AG04450 (cell line): ENCODE measurements at regions not wholly inside any gene's neighbourhood (a gene's known extent, or its start where the extent isn't known, plus 50 kb on each side); places are given as distances from the start of the nearest gene placed in this dataset.

ENCODE experiments used
- CTCF ChIA-PET: fragments of 300-600, 350-600 bp; formaldehyde crosslinking; extraction: SDS; loops from one replicate; lab custom pipeline; 2022; ENCODE audit warnings: antibody characterized with exemption, inconsistent platforms; lab: Charles Lee
- POLR2A ChIA-PET: fragments of 350-600 bp; formaldehyde crosslinking; extraction: SDS; loops from one replicate; lab custom pipeline; 2021; ENCODE audit warnings: antibody characterized with exemption, inconsistent platforms; lab: Yijun Ruan, JAX
- DNase-seq: peaks from one replicate; pipeline ENCODE4 v3.0.0-alpha.2; 2011; ENCODE audit warnings: low read depth, low spot score
- H3K27ac ChIP-seq: one replicate; pipeline ENCODE4 v1.5.1; 2012; ENCODE audit warnings: low read depth, low read length, control low read depth
- H3K27me3 ChIP-seq: one replicate; pipeline ENCODE4 v1.6.0; 2012; ENCODE audit warnings: low read length; ENCODE audit not compliant: control insufficient read depth, insufficient read depth
- H3K4me3 ChIP-seq: 2 replicates; pipeline ENCODE4 v1.5.1; 2011; ENCODE audit warnings: mild to moderate bottlenecking, low read depth, low read length, control low read depth
- H3K9me3 ChIP-seq: 2 replicates; pipeline ENCODE4 v1.5.1; 2012; ENCODE audit warnings: low read length; ENCODE audit not compliant: control insufficient read depth, insufficient read depth
- TF ChIP-seq, protein P1 (sequence below): IDR thresholded peaks from 2 replicates; pipeline ENCODE4 v1.5.1; 2011; ENCODE audit warnings: low read depth, low read length, control low read depth, inconsistent platforms

DNA sequence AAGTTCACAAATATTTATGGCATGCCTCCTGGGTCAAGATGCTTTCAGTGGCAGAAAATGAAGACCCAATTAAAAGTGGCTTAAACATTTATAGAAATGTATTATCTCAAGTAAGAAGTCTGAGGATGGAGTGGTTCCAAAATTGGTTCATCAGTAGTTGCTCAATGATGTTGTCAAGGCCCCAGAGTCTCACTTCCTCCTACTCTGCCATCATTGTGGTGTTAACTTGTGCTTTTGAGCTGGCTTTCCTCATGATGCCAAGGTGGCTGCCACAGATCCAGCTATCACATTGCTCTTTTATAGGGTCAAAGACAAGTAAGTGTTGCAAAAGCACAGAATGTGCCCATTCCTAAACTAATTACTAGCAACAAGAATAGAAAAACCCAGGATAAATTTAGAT lies 404.6 kb upstream of the NRP1 start:
- CTCF ChIA-PET: no interaction called here
- Histone ChIP-seq H3K27me3 (no peaks in the 10 kb centered on the region), H3K4me3 (no peak overlapping the region), H3K9me3 (no peaks in the 10 kb centered on the region), H3K27ac (no peak overlapping the region)
- POLR2A ChIA-PET: no interaction called here
- TF ChIP-seq, protein P1, sequence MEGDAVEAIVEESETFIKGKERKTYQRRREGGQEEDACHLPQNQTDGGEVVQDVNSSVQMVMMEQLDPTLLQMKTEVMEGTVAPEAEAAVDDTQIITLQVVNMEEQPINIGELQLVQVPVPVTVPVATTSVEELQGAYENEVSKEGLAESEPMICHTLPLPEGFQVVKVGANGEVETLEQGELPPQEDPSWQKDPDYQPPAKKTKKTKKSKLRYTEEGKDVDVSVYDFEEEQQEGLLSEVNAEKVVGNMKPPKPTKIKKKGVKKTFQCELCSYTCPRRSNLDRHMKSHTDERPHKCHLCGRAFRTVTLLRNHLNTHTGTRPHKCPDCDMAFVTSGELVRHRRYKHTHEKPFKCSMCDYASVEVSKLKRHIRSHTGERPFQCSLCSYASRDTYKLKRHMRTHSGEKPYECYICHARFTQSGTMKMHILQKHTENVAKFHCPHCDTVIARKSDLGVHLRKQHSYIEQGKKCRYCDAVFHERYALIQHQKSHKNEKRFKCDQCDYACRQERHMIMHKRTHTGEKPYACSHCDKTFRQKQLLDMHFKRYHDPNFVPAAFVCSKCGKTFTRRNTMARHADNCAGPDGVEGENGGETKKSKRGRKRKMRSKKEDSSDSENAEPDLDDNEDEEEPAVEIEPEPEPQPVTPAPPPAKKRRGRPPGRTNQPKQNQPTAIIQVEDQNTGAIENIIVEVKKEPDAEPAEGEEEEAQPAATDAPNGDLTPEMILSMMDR: no peak
- DNase-seq: no peak

GRCh38 chr10:33735464-33735923 lies 401.0 kb upstream of the NRP1 start:
- no peak overlapping the region for H3K4me3 ChIP-seq
- TF ChIP-seq, protein P1: no peak
- CTCF ChIA-PET: no interaction called here
- DNase-seq: no peak
- H3K9me3 ChIP-seq: no peaks in the 10 kb centered on the region
- peaks cover 2% of the 10 kb centered on the region for H3K27me3 ChIP-seq
- H3K27ac ChIP-seq: no peak overlapping the region
- POLR2A ChIA-PET: no interaction called here

DNA sequence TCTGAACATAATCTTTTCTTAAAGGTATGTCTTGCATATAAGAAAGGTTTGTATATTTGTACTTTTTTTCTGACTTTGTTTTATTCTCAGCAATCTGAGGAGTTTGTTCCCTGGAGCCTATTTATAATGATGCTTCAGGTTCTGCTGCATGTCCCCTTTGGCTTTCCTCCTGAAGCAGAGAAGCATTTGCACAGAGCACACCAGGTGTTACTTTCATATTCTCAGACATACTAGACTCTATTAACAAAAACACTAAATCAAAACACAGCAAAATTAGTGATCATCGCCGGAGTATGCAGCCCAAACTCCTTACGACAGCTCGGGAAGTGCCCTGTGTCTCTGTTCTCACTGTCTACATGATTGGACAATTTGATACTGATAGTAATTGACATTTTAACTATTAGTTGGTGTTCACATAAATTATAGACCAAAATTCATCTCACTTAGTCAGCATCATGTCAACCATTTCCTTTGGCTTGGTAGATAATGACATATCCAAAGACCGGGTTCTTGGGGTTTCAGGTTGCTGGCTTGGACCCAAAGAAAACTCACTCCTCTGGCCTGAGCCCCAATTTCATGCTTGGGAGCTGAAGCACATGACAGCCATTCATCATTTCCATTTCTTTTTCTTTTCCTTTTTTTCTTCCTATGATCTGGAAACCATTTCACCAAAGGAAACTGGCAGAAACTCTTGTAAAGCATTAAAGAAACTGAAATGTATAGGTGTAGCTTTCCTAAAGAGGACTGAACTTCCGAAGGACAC lies 400.1 kb upstream of the NRP1 start:
- peaks cover 5% of the 10 kb centered on the region for H3K27me3 ChIP-seq
- ChIA-PET CTCF (no interaction called here), POLR2A (no interaction called here)
- no peaks in the 10 kb centered on the region for H3K9me3 ChIP-seq
- no peak overlapping the region for H3K27ac ChIP-seq
- TF ChIP-seq, protein P1: no peak
- DNase-seq: no peak
- no peak overlapping the region for H3K4me3 ChIP-seq

DNA sequence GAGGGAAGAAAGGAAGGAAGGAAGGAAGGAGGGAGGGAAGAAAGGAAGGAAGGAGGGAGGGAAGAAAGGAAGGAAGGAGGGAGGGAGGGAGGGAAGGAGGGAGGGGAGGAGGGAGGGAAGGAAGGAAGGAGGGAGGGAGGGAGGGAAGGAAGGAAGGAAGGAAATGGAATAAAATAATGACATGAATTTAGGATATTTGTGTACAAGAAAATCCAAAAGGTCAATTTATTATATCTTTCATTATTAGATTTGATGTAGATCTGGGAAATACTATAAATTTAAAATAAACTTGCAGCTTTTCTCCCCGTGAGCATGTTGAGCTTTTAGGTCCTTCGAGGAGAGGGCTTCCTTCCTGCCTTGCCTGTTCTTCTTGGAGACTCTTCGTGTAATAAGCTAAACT lies 398.6 kb upstream of the NRP1 start:
- ChIA-PET CTCF (no interaction called here), POLR2A (no interaction called here)
- DNase-seq: no peak
- peaks cover 8% of the 10 kb centered on the region for H3K27me3 ChIP-seq
- TF ChIP-seq, protein P1: no peak
- no peak overlapping the region for H3K4me3 ChIP-seq
- no peaks in the 10 kb centered on the region for H3K9me3 ChIP-seq
- H3K27ac ChIP-seq: no peak overlapping the region

- TF ChIP-seq, protein P1: no peak
- peak; percentile 15 for DNase-seq
- POLR2A ChIA-PET: interaction anchor here (0.7 kb wide), 1 partner anchor 732 kb away, joined by 3 read pairs; no protein-coding TSS in a partner anchor
- CTCF ChIA-PET: interaction anchor here (0.5 kb wide), 1 partner anchor 16 kb away, joined by 3 read pairs; no protein-coding TSS in a partner anchor
- H3K27me3 ChIP-seq: peaks cover 8% of the 10 kb centered on the region
- no peak overlapping the region for H3K4me3 ChIP-seq
- H3K27ac ChIP-seq: no peak overlapping the region
- H3K9me3 ChIP-seq: peaks cover 3% of the 10 kb centered on the region; the same call in 1 of the 2 replicates
These were observed 397.8 kb upstream of the NRP1 start for GRCh38 chr10:33732161-33732680.
